ENCODE measurements at regions not wholly inside any gene's neighbourhood (a gene's known extent, or its start where the extent isn't known, plus 50 kb on each side); places are given as distances from the start of the nearest gene placed in this dataset.

DNA sequence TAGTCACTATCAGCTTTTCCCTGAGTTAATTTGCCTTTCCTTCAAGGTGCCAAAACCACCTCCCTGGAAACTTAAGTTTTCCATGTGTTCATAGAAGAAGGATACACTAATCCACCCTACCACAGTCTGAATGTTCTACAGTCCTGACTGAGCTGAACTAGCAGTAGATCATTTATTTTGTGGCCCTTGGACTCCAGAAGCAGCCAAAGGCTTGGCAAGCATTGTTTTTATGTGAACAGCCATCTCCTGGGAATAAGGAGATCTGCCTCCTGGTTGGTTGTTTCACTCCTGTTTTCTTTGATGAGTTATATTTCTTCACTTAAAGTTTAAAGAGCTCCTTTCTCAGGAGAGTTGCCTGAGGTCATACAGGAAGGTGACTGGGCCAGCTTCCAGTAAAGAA lies 634.6 kb upstream of the SOX9 start:
- no peak overlapping the region for H3K4me2 ChIP-seq (ENCODE audit: insufficient read depth, low read length)
- BruUV-seq (replicated peaks): no TSS peak
- H3K27me3 ChIP-seq (ENCODE audit: control insufficient read depth in 2 of 2, insufficient read depth in 2 of 2, low read length in 2 of 2): no peaks in the 10 kb centered on the region
- no peak for DNase-seq (ENCODE audit: low read depth, low spot score)
- no peak overlapping the region for H3K4me3 ChIP-seq (replicated peaks in 1 of 3; ENCODE audit: insufficient read depth in 1 of 3, low read depth in 1 of 3, low read length in 3 of 3)
- H3K9me1 ChIP-seq (replicated peaks; ENCODE audit: control insufficient read depth, extremely low read depth, insufficient read depth, low read length): no peaks in the 10 kb centered on the region
- peaks cover 3% of the 10 kb centered on the region for H3K9me3 ChIP-seq (replicated peaks; ENCODE audit: control insufficient read depth, insufficient read depth, low read length)
- no peak overlapping the region for H3K9ac ChIP-seq (replicated peaks; ENCODE audit: extremely low read depth, insufficient read depth, low read length)
- intact Hi-C loops (cut with micrococcal nuclease) (no loop called here), dilution Hi-C loops (cut with MboI; ENCODE audit: extremely low pct_ligation_motif_present, low sequenced_read_pairs) (no loop called here)
- no peaks in the 10 kb centered on the region for H3K4me1 ChIP-seq (ENCODE audit: control insufficient read depth, extremely low read depth, insufficient read depth, low read length)
- H4K20me1 ChIP-seq (replicated peaks; ENCODE audit: control insufficient read depth, extremely low read depth, insufficient read depth, low read length): no peaks in the 10 kb centered on the region
- ChIA-PET POLR2A (no interaction called here), CTCF (no interaction called here)
- H3K36me3 ChIP-seq (ENCODE audit: control insufficient read depth in 2 of 2, extremely low read depth in 1 of 2, insufficient read depth in 2 of 2, low read length in 2 of 2): no peaks in the 10 kb centered on the region
- no peak for FAIRE-seq
- H3K27ac ChIP-seq (ENCODE audit: insufficient read depth, low read depth, low read length): no peak overlapping the region
- TF ChIP-seq GATA2 (IDR thresholded peaks at IDR 0.05; ENCODE audit: insufficient read depth, insufficient read length, low read depth, low read length) (no peak), POLR2A (IDR thresholded peaks at IDR 0.05; ENCODE audit: low read depth, low read length) (no peak), FOS (IDR thresholded peaks at IDR 0.05; ENCODE audit: borderline replicate concordance, insufficient read depth, low read length) (no peak), MAX (IDR thresholded peaks at IDR 0.05; ENCODE audit: insufficient read depth, insufficient read length) (no peak), JUN (IDR thresholded peaks at IDR 0.05; ENCODE audit: borderline replicate concordance, insufficient read depth, insufficient read length, low read depth) (no peak), MYC (IDR thresholded peaks at IDR 0.05; ENCODE audit: low read depth, low read length) (no peak), POLR2AphosphoS5 (IDR thresholded peaks at IDR 0.05; ENCODE audit: insufficient read depth, low read depth, low read length) (no peak), EZH2 (IDR thresholded peaks at IDR 0.05; ENCODE audit: borderline replicate concordance, low read depth, low read length, severe bottlenecking) (no peak)
- TF ChIP-seq, protein P1, sequence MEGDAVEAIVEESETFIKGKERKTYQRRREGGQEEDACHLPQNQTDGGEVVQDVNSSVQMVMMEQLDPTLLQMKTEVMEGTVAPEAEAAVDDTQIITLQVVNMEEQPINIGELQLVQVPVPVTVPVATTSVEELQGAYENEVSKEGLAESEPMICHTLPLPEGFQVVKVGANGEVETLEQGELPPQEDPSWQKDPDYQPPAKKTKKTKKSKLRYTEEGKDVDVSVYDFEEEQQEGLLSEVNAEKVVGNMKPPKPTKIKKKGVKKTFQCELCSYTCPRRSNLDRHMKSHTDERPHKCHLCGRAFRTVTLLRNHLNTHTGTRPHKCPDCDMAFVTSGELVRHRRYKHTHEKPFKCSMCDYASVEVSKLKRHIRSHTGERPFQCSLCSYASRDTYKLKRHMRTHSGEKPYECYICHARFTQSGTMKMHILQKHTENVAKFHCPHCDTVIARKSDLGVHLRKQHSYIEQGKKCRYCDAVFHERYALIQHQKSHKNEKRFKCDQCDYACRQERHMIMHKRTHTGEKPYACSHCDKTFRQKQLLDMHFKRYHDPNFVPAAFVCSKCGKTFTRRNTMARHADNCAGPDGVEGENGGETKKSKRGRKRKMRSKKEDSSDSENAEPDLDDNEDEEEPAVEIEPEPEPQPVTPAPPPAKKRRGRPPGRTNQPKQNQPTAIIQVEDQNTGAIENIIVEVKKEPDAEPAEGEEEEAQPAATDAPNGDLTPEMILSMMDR (IDR thresholded peaks at IDR 0.05; ENCODE audit: extremely low read depth in 1 of 2, insufficient read depth in 1 of 2, low read depth in 1 of 2, low read length in 2 of 2): no peak
- H3K79me2 ChIP-seq (ENCODE audit: control insufficient read depth, insufficient read depth, low read length): no peaks in the 10 kb centered on the region
- no peak overlapping the region for H2AFZ ChIP-seq (ENCODE audit: low read depth, low read length)

Data from endothelial cell of umbilical vein (primary cell).